ENCODE measurements at regions not wholly inside any gene's neighbourhood (a gene's known extent, or its start where the extent isn't known, plus 50 kb on each side); places are given as distances from the start of the nearest gene placed in this dataset.
"Not testable (repeated sequence)": the region's sequence is repeated elsewhere in the genome, so short reads cannot be mapped to it uniquely, and the experiment has no call there.

DNA sequence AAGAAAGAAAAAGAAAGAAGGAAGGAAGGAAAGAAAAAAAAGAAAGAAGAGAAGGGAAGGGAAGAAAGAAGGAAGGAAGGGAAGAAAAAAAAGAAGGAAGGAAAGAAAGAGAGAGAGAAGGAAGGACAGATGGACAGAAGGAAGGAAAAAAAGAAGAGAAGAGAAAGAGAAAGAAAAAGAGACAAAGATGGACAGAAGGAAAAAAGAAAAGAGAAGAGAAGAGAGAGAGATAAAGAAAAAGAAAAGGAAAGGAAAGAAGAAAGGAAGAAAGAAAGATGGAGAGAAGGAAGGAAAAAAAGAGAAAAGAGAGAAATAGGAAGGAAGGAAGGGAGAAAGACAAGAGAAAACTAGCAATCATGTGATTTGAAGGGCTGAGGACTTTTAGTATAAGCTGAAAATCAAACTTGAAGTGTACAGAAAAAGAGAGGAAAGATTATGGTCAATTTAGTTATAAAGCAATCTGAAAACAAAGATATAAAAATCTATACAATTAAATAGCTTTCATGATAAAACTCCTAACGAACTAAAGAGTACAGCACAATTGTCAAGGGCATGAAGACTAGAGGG lies 115.3 kb downstream of the LTN1 start:
- intact Hi-C loops (cut with DNase I): no loop called here
- DNase-seq: no peak

- no peak for DNase-seq
- intact Hi-C loops (cut with DNase I): no loop called here
These were observed 117.6 kb downstream of the LTN1 start for GRCh38 chr21:28875078-28875477.

- intact Hi-C loops (cut with DNase I): no loop called here
- no peak for DNase-seq
These were observed 120.5 kb downstream of the LTN1 start for GRCh38 chr21:28872218-28872617.

- intact Hi-C loops (cut with DNase I): no loop called here
These were observed 121.2 kb downstream of the LTN1 start for GRCh38 chr21:28871388-28872010.

DNA sequence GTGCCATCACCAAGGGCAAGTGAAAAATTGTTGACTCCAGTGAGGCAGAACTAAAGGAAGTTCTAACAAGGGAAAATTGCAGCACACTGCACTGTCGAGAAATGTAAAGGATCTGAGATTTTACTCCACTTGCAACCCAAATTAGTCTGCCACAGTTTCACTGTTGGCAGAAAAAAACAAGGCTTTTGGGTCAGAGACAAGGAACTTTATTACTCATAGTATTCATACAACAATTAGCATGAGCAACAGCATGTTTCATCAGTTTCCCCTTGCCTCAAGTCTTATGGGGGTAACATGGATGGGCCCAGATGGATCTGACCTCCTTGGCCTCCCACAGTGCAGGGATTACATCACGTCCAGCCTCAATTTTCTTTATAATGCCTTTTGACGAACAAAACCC lies 125.3 kb downstream of the LTN1 start:
- no peak for DNase-seq
- intact Hi-C loops (cut with DNase I): no loop called here

More at GRCh38 chr21:28871388-28872010, 121.2 kb downstream of the LTN1 start:
- no peak for DNase-seq

DNA sequence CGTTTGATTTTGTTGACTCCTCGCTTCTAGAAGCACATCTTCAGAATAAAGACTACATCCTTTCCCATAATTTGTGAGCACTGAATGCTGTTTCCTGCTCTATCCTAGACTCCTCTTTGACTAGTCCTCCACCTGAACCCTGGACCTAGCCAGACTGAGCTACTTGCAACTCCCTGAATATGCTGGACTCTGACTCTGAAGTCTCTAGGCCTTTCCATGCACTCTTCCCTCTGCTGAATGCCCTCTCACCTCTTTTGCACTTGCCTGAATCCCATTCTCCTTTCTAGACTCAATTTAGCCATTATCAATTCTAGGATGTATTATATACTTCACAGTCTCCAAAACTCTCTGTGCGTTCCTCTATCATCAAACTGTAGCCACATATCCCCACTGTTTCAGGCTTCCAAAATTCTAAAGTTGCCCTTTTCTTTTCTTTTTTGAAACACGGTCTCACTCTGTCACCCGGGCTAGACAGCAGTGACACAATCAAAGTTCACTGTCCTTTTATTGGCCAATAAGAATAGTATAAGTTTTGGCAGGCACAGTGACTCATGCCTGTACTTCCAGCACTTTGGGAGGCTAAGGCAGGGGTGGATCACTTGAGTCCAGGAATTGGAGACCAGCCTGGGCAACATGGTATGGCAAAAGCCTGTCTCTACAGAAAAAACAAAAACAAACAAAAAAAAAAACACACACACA lies 127.0 kb downstream of the LTN1 start:
- intact Hi-C loops (cut with DNase I): no loop called here
- no peak for DNase-seq

GRCh38 chr21:28858424-28858823 lies 134.3 kb downstream of the LTN1 start:
- DNase-seq: no peak
- intact Hi-C loops (cut with DNase I): no loop called here

- no peak for DNase-seq
- intact Hi-C loops (cut with DNase I): no loop called here
These were observed 134.9 kb downstream of the LTN1 start for GRCh38 chr21:28857752-28858151.

DNA sequence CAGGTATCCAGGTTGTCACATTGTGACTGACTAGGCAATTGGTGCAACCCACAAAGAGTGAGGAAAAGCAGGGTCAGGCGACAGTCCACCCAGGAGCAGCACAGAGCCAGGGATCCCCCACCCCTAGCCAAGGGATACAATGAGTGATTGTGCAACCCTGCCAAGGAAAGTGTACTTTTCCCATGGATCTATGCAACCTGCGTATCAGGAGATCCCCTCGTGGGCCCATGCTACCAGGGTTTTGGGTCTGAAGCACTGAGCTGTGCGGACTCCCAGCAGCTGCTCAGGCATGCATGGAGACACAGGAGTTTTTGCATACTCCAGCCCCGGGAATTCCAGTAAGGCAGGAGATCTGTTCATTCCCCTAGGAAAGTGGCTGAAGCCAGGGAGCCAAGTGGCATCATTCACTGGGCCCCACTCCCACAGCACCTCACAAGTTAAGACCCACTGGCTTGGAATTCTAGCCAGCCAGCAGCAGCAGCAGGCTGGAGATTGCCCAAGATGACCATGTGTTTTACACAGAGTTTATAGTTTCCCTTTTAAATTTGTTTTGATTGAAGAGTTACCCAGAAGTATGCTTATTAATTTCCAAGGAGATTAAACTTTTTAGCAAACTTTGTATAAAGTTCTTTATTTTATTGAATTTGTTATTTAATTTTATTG lies 136.0 kb downstream of the LTN1 start:
- DNase-seq: peak in 1 of 10 donors; percentile 9
- intact Hi-C loops (cut with DNase I): no loop called here

- intact Hi-C loops (cut with DNase I): no loop called here
- DNase-seq: no peak
These were observed 140.0 kb downstream of the LTN1 start for GRCh38 chr21:28852706-28853105.

DNA sequence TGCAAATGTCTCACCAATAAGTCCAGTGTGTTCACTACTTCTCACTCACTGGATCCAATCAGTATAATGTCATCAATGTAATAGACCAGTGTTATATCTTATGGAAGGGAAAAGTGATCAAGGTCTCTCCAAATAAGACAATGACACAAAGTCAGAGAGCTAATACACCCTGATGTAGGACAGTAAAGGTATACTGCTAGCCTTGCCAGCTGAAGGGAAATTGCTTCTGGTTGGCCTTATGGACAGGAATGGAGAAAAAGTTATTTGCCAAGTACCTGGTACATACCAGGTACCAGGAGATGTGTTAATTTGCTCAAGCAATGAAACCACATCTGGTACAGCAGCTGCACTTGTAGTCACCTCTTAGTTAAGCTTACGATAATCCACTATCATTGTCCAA lies 141.0 kb downstream of the LTN1 start:
- DNase-seq: no peak
- intact Hi-C loops (cut with DNase I): no loop called here

- intact Hi-C loops (cut with DNase I); DNase-seq: not testable (repeated sequence)
These were observed 153.4 kb downstream of the LTN1 start for GRCh38 chr21:28839237-28839636.

DNA sequence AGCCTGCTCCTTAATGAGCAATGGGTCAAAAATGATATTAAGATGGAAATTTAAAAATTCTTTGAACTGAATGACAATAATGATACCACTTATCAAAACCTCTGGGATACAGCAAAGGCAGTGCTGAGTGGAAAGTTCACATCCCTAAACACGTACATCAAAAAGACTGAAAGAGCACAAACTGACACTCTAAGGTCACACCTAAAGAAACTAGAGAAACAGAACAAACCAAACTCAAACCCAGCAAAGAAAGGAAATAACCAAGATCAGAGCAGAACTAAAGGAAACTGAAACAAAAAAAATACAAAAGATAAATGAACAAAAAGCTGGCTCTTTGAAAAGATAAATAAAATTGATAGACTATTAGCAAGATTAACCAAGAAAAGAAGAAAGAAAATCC lies 155.3 kb downstream of the LTN1 start:
- intact Hi-C loops (cut with DNase I); DNase-seq: not testable (repeated sequence)

DNA sequence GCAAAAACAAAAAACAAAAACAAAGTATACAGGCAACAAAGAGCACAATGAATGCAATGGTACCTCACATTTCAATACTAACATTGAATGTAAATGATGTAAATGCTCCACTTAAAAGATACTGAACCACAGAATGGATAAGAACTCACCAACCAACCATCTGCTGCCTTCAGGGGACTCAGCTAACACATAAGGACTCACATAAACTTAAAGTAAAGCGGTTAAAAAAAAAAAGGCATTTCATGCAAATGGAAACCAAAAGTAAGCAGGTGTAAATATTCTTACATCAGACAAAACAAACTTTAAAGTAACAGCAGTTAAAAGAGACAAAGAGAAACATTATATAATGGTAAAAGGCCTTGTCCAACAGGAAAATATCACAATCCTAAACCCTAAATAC lies 156.1 kb downstream of the LTN1 start:
- intact Hi-C loops (cut with DNase I); DNase-seq: not testable (repeated sequence)

GRCh38 chr21:28834335-28835238 lies 158.1 kb downstream of the LTN1 start:
- intact Hi-C loops (cut with DNase I): no loop called here
- DNase-seq: peak in 1 of 10 donors; percentile 52

DNA sequence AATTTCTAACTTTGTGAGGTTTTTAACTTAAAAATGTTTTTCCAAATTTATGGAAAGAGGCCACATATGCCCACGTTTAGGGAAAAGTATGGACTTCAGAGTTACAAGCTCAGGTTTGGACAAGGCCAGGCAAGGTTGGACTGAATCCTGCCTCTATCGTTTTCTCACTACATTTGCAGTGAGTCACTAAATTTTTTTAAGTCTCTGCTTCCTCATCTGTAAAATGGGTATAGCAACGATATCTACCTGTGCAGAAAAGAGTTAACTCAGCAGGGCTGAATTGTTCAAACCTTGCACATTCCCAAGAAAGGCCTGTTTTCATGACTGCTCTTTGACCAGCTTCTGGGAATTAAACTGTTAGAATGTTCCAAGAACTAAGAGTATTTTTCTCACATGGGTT lies 159.1 kb downstream of the LTN1 start:
- intact Hi-C loops (cut with DNase I): no loop called here
- no peak for DNase-seq

GRCh38 chr21:28833182-28833581 lies 159.5 kb downstream of the LTN1 start:
- intact Hi-C loops (cut with DNase I): no loop called here
- no peak for DNase-seq

DNA sequence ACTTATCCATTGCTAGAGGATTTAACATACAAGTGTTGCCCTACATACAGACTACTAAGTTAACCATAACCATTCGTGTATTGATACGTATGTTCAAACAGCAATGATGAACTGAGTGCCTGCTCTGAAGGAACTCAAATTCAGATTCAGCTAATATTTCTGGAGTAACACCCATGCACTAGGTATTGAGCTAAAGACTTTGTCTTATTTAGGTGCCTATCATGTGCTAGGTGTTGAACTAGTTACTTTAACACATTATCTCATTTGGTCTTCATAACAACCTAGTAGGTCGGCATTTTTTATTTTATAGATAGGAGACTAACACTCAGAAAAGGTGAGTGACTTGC lies 160.0 kb downstream of the LTN1 start:
- no peak for DNase-seq
- intact Hi-C loops (cut with DNase I): no loop called here

DNA sequence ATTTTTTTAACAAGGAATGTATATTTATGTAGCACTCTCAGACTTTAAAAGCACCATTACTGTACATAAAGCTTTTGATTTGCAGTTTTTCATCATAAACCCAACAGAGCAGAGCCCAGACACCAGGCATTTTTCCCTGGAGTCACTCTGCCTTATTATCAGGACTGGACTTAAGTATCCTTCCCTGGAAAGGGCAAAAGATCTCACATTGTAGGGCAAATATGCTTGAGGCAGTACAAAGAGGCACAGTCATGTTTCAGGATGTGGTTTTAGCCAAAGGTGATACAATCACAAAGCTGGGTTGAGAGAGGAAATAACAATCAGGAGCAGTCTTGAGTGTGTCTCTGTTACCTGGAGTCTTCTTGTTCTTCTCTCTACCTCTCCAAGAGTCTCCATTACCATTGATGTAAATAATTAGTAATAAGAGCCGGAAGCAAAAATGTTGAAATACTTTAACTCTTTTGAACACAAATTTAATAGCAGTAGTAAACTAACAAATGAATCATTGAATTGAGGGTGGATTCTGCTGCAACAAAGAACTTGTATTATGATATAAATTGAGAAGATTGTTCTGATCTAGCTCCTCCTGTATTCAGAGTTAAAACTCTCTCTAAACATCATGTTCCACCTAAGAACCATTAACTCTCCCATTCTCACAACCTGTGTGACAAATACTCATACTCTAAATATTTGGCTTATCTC lies 160.5 kb downstream of the LTN1 start:
- intact Hi-C loops (cut with DNase I): no loop called here
- no peak for DNase-seq

GRCh38 chr21:28828981-28829380 lies 163.7 kb downstream of the LTN1 start:
- intact Hi-C loops (cut with DNase I): no loop called here
- no peak for DNase-seq

Measured in posterior cingulate gyrus (tissue), 11 donors.